Kidney glomerular epithelial cell (primary cell): ENCODE measurements at regions not wholly inside any gene's neighbourhood (a gene's known extent, or its start where the extent isn't known, plus 50 kb on each side); places are given as distances from the start of the nearest gene placed in this dataset.
"Not testable (repeated sequence)": the region's sequence is repeated elsewhere in the genome, so short reads cannot be mapped to it uniquely, and the experiment has no call there.

Experiments
- DNase-seq: peaks from one replicate; lab custom pipeline; 2025; lab: John Stamatoyannopoulos, UW

DNA sequence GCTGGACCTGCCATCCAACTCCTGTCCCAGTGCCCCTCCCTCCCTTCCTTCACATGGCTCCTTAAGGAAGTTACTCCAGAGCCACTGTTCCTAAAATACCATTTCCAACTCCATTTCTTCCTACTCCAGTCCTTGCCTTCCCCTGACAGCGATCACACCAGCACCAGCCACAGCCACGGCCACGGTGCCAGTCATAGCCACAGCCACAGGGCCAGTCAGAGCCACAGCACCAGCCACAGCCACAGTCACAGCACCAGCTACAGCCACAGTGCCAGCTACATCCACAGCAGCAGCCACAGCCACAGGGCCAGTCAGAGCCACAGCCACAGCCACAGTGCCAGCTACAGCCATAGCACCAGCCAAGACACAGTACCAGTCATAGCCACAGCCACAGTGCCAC is 110.7 kb upstream of the IRX2 start:
- DNase-seq = not testable (repeated sequence)

- no peak for DNase-seq
These were observed 110.1 kb upstream of the IRX2 start for GRCh38 chr5:2861605-2862004.

DNA sequence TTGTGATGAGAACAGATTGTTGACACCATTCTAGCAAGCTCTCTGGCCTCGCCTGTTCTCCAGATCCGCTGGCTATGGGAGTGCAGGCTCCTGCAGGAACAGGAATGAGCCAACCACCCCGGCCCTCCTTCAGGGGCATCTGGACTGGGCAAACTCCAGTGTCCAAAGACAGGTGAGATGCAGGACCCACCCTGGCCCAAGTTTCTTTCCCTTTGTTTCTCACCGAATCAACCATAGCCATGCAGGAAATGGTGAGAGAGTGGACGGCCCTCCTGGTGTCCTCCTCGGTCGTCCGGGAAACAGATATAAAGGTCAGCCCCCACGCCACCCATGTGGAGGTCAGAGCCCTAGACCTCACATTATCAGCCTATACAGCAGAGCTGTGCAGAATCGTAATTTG is 108.6 kb upstream of the IRX2 start:
- no peak for DNase-seq

GRCh38 chr5:2857837-2858236 is 106.4 kb upstream of the IRX2 start:
- DNase-seq = no peak

DNA sequence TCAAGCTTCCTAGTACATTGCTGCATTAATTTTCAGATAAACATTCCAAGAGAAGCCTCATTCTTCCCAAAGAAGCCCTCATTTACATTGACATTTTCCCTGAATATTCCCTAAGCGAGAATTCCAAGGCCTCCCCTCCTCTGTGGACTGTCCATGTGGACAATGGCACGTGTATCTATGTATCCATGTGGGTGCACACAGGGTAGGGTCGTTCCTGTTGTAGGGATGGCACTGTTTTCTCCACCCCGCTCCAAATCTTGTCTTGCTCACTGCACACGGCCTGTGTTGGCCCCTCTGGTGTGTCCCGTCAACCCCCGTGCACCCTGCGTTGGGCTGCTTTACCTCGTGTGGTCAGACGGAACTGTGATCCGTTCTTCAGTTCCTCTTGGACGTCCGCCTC is 104.7 kb upstream of the IRX2 start:
- no peak for DNase-seq

DNA sequence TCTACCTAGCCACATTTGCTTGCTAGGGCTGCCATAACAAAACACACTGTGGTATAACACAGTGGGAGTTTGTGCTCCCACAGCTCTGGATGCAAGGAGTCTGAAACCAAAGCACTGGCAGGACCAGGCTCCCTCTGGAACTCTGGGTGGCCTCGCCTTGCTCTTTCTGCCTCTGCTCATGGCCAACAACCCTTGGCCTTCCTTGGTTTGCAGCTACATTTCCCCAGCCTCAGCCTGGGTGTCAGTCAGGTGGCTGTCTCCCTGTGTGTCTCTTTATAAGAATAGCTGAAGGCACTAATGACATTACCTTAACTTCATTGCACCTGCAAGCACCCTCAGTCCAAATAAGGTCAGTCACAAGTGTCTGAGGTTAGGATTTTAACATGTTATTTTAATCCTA is 101.0 kb upstream of the IRX2 start:
- DNase-seq = no peak

DNA sequence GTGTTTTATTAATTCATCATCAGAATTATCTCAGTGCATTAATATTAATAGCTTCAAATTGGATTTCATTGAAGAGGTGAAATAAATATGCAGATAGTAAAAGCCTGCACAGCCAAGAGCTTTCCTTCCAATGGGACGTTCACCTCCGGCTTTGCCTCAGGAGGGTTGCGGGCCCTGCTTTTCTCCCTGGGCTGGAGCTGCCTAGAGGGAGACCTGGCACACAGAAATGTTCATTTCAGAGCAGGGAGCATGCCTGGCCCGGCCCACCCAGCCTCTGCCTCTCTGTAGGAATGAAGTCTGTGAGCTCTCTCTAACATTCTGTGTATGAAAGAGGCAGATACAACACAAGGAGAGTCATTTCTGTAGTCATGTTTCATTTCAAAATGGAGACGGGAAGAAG is 100.4 kb upstream of the IRX2 start:
- no peak for DNase-seq

DNA sequence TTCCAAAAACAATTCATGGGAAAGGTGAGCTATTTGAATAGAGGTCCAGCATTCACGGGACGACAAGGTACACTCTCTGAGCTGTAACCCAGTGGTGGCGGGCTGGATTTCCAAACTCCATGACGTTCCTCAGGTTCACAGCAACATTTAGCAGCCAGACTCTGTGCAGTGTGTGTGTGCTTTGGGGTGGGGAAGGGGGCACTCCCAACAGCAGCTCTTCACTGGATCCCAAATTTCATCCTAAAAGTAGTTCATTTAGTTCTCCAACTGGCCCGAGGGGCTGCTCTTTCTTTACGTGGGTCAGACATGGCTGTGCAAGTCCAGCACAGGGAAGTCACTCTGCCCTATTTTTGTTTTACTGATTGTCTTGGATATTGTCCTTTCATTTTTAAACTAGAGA is 98.0 kb upstream of the IRX2 start:
- DNase-seq = no peak

GRCh38 chr5:2848619-2849018 is 97.1 kb upstream of the IRX2 start:
- DNase-seq = no peak

- DNase-seq = no peak
These were observed 96.1 kb upstream of the IRX2 start for GRCh38 chr5:2847608-2848007.

- no peak for DNase-seq
These were observed 89.7 kb upstream of the IRX2 start for GRCh38 chr5:2841208-2841607.

DNA sequence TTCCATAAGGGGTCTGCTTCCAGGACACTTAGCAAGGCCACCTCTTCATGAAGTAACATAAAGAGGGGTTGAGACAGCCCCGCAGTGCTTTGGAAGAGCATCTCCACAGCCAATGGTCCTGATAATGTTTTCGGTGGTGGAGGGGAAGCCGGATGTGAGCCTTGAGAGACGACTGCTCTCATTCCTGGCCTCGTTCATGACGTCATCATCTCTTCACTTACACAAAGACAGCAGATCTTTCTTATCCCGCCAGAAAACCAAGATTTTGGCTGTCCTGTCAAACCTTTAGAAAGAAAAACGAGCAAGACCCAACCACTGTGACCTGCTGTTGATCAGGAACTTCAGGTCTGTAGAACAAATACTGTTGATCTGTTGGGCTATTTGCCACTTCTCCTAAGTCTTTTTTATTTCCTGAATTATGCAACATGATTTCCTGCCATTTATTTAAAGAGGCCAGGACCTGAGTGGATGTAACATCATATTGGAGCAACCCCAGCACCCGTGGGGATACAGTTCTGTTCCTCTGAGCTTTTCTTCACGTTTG is 89.0 kb upstream of the IRX2 start:
- DNase-seq = no peak

GRCh38 chr5:2836133-2836532 is 84.7 kb upstream of the IRX2 start:
- DNase-seq = no peak

DNA sequence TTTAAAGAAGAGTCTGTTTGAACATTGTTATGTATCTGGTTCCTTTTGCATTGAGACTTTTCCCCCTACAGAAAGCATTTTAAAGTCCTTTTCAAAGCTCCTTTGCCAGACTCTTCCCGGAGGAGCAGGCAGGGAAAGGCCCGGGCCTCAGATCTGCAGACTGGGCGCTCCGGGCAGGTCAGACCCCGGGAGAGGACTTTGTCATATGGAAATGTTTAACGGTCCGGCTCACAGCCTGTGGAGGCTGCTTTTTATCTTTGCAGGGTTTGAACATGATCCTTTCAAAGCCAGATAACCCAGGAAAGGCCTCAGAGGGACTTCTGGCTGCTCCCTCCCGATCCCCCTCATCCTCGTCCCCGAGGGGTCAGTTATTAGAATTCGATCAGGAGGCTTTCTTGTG is 82.1 kb upstream of the IRX2 start:
- no peak for DNase-seq

- DNase-seq = no peak
These were observed 80.9 kb upstream of the IRX2 start for GRCh38 chr5:2832394-2832793.

- no peak for DNase-seq
These were observed 77.8 kb upstream of the IRX2 start for GRCh38 chr5:2829239-2829638.

DNA sequence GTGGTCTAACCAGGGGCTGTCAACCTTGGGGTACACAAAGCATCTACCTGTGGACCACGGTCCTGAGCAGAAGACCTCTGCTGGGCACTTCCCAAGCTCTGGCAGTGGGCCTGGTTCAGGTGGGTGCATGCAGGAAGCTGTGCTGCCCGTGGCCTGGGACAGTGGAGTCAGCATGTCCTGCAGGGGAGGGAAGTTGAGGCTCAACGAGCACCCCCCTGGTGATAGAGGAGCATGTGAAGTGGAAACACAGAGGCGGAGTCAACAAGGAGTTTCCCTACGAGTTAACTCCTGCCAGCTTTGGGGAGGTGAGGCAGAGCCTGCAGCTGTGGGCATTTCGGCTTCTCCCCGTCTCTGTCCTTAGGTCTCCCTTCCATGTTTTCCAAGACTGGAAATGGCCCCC is 67.5 kb upstream of the IRX2 start:
- no peak for DNase-seq

GRCh38 chr5:2817031-2817603 is 65.6 kb upstream of the IRX2 start:
- no peak for DNase-seq

- no peak for DNase-seq
These were observed 62.2 kb upstream of the IRX2 start for GRCh38 chr5:2813678-2814077.

- DNase-seq = no peak
These were observed 59.2 kb upstream of the IRX2 start for GRCh38 chr5:2810644-2811043.

- not testable (repeated sequence) for DNase-seq
These were observed 55.8 kb upstream of the IRX2 start for GRCh38 chr5:2807244-2807643.

DNA sequence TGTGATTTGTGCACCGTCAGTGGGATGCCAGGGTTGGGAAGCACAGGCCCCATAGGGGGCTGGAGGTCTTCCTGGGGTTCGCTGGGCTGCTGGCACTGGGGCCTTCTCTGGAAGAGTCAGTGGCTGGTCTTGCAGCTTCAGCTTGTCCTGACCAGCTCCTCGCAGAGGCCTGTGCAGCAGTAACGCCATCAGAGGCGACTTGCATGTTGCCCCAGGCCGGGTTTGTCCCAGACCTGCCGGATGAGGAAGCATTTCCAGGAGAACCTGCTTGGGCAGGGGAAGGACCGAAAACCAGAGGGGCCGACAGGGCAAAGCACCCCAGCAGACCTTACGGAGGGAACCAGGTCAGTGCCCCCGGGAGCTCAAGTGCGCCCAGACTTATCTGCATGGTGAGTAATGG is 54.7 kb upstream of the IRX2 start:
- no peak for DNase-seq

DNA sequence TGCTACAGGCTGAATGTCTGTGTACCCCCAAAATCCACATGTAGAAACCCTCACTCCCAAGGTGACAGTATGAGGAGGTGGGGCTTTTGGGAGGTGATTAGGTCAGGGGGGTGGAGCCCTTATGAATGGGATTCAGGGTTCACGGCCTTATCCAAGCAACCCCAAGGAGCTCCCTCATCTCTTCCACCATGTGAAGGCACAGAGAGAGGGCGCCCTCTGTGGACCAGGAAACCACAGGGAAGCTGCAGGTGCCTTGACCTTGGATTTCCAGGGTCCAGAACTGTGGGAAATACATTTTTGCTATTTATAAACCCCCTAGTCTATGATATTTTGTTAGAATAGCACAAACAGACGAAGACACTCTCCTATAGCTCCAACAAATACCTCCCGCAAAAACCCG is 53.6 kb upstream of the IRX2 start:
- DNase-seq = no peak

- no peak for DNase-seq
These were observed 52.3 kb upstream of the IRX2 start for GRCh38 chr5:2803751-2804150.
